C4-2B (cell line): ENCODE measurements at regions not wholly inside any gene's neighbourhood (a gene's known extent, or its start where the extent isn't known, plus 50 kb on each side); places are given as distances from the start of the nearest gene placed in this dataset.

ENCODE experiments used
- ZFX ChIP-seq: fragments of 450-650 bp; IDR thresholded peaks from 2 replicates; pipeline ENCODE4 v1.6.1; 2017
- TF ChIP-seq, protein P1 (sequence below): fragments of 450-650 bp; conservative IDR thresholded peaks from 2 replicates; pipeline ENCODE4 v1.5.1; 2017; ENCODE audit warnings: mild to moderate bottlenecking

- TF ChIP-seq, protein P1, sequence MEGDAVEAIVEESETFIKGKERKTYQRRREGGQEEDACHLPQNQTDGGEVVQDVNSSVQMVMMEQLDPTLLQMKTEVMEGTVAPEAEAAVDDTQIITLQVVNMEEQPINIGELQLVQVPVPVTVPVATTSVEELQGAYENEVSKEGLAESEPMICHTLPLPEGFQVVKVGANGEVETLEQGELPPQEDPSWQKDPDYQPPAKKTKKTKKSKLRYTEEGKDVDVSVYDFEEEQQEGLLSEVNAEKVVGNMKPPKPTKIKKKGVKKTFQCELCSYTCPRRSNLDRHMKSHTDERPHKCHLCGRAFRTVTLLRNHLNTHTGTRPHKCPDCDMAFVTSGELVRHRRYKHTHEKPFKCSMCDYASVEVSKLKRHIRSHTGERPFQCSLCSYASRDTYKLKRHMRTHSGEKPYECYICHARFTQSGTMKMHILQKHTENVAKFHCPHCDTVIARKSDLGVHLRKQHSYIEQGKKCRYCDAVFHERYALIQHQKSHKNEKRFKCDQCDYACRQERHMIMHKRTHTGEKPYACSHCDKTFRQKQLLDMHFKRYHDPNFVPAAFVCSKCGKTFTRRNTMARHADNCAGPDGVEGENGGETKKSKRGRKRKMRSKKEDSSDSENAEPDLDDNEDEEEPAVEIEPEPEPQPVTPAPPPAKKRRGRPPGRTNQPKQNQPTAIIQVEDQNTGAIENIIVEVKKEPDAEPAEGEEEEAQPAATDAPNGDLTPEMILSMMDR = no peak
- TF ChIP-seq ZFX = no peak
Observed at GRCh38 chr2:215705771-215706361, 270.0 kb upstream of the FN1 start.
